Neural progenitor cell (in vitro differentiated cells): ENCODE measurements at regions not wholly inside any gene's neighbourhood (a gene's known extent, or its start where the extent isn't known, plus 50 kb on each side); places are given as distances from the start of the nearest gene placed in this dataset.

ENCODE experiments used
- DNase-seq: peaks from one replicate; pipeline ENCODE4 v3.0.0-alpha.2; 2016; ENCODE audit warnings: low spot score
- H2AFZ ChIP-seq: fragments of 200-600 bp; sonication (generic); replicated peaks from 2 replicates; pipeline ENCODE4 v1.6.1; 2016; ENCODE audit warnings: antibody characterized with exemption
- H3F3A ChIP-seq: fragments of 200-600 bp; sonication (generic); 2 replicates; pipeline ENCODE4 v1.6.1; 2016; ENCODE audit warnings: antibody characterized with exemption, low read depth
- H3K27ac ChIP-seq: fragments of 200-600 bp; sonication (generic); 2 replicates; pipeline ENCODE4 v1.5.1; 2016; ENCODE audit warnings: mild to moderate bottlenecking
- H3K27me3 ChIP-seq: fragments of 200-600 bp; sonication (generic); 2 replicates; pipeline ENCODE4 v1.6.1; 2016; ENCODE audit warnings: mild to moderate bottlenecking, moderate library complexity
- H3K36me3 ChIP-seq: fragments of 200-600 bp; sonication (generic); 2 replicates; pipeline ENCODE4 v1.5.1; 2016
- H3K4me1 ChIP-seq: fragments of 200-600 bp; sonication (generic); 2 replicates; pipeline ENCODE4 v1.6.1; 2016; ENCODE audit warnings: mixed run types
- H3K4me2 ChIP-seq: fragments of 200-600 bp; sonication (generic); 2 replicates; pipeline ENCODE4 v1.6.1; 2016
- H3K4me3 ChIP-seq: fragments of 200-600 bp; sonication (generic); 2 replicates; pipeline ENCODE4 v1.5.1; 2016
- H3K79me2 ChIP-seq: fragments of 200-600 bp; sonication (generic); 2 replicates; pipeline ENCODE4 v1.6.1; 2016; ENCODE audit warnings: low read depth
- H3K9ac ChIP-seq: fragments of 200-600 bp; sonication (generic); 2 replicates; pipeline ENCODE4 v1.6.1; 2016
- H3K9me3 ChIP-seq: fragments of 200-600 bp; sonication (generic); 2 replicates; pipeline ENCODE4 v1.5.1; 2016; ENCODE audit warnings: low read depth
- H4K20me1 ChIP-seq: fragments of 200-600 bp; sonication (generic); 2 replicates; pipeline ENCODE4 v1.6.1; 2016; ENCODE audit warnings: low read depth
- H3K27ac Mint-ChIP-seq: 3 replicates; pipeline ENCODE4 v1.8.0; 2021; ENCODE audit warnings: mixed read lengths
- H3K27me3 Mint-ChIP-seq: 2 replicates; pipeline ENCODE4 v1.8.0; 2022; ENCODE audit warnings: low read depth, mild to moderate bottlenecking, inconsistent platforms, moderate library complexity, mixed read lengths; ENCODE audit not compliant: insufficient read depth
- H3K36me3 Mint-ChIP-seq: 3 replicates; pipeline ENCODE4 v1.8.0; 2021; ENCODE audit warnings: mixed read lengths
- H3K4me1 Mint-ChIP-seq: 3 replicates; pipeline ENCODE4 v1.8.0; 2021; ENCODE audit warnings: mixed read lengths
- H3K4me3 Mint-ChIP-seq: 3 replicates; pipeline ENCODE4 v1.8.0; 2021; ENCODE audit warnings: mild to moderate bottlenecking, moderate library complexity, mixed read lengths
- H3K9me3 Mint-ChIP-seq: 3 replicates; pipeline ENCODE4 v1.8.0; 2020; ENCODE audit warnings: mixed read lengths
- EZH2 ChIP-seq: fragments of 200-600 bp; sonication (generic); IDR thresholded peaks from 2 replicates; pipeline ENCODE4 v1.6.1; 2017; ENCODE audit warnings: antibody characterized with exemption, mild to moderate bottlenecking, moderate library complexity
- EZH2phosphoT487 ChIP-seq: fragments of 200-600 bp; sonication (generic); IDR thresholded peaks from 2 replicates; pipeline ENCODE4 v1.6.1; 2017; ENCODE audit warnings: antibody characterized with exemption
- TF ChIP-seq, protein P1 (sequence below): fragments of 200-600 bp; sonication (generic); IDR thresholded peaks from 2 replicates; pipeline ENCODE4 v1.5.1; 2017; ENCODE audit warnings: antibody characterized with exemption, mild to moderate bottlenecking

DNA sequence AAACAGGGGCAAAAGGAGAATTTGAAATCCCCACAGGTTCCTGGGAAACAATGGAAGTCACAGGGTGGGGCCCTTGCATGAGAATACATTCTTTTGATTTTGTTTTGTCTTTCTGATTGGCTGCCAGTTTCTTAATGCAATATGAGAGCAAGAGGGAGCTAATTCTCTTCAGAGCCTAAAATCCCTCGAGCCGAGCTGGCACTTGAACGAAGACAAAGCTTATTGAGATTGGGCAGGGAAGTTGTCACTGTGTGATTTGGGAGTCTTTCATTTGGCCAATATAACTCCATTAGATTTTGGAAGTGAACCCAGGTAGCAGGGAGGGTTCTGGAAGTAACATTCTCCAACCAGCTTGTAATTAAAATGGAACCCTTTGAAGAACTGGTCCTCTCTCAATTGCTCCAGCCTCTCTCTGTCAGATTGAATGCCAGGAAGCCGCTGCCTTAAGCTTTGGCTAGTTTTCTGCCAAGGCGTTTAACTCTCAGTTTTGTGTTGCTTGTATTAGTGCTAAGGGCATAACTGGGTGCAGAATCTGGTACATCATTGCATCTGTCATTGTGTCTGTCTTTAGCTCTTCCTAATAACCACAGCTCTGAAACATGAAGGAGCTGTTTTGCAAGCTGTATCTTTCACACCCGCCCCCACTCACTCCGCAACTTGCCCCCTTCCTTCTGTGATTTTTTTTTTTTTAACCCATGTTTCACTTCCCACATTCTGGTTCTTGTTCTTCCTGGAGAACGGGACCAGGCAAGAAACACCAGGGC, 272.0 kb downstream of the MAF start:
- Histone ChIP-seq H3K4me1 (peaks cover 21% of the 10 kb centered on the region), H3K4me3 (no peak overlapping the region), H4K20me1 (no peaks in the 10 kb centered on the region), H3F3A (no peaks in the 10 kb centered on the region), H3K27ac (no peak overlapping the region), H3K9me3 (no peaks in the 10 kb centered on the region), H3K9ac (no peak overlapping the region), H2AFZ (peak overlapping the region; percentile 65), H3K4me2 (peak overlapping the region; percentile 19), H3K36me3 (no peaks in the 10 kb centered on the region), H3K79me2 (no peaks in the 10 kb centered on the region), H3K27me3 (no peaks in the 10 kb centered on the region)
- H3K4me3 Mint-ChIP-seq, result no peak overlapping the region
- peak; percentile 20 for DNase-seq
- no peak for TF ChIP-seq EZH2
- peaks cover 14% of the 10 kb centered on the region for H3K27me3 Mint-ChIP-seq
- H3K27ac Mint-ChIP-seq, result no peak overlapping the region
- no peaks in the 10 kb centered on the region for H3K36me3 Mint-ChIP-seq
- H3K9me3 Mint-ChIP-seq, result no peaks in the 10 kb centered on the region
- peaks cover 20% of the 10 kb centered on the region for H3K4me1 Mint-ChIP-seq

DNA sequence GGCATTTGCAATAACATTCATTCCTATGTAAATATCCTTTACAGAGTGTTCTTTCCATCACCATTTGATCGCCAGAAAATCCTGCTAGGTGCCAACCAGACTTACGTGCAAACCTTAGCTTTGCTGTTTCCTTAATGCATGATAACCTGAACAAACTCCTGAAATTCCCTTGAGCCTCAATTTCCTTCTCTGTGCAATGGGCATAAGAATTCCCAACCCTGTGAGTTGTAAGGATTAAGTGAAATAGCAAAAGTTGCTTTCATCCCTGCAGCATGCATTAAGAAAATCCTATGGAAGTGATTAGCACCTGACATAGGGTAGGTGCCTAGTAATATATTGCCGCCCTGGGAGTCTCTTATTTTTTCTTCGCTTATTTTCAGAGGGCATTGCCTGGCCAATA, 272.7 kb downstream of the MAF start:
- H3K79me2 ChIP-seq, result no peaks in the 10 kb centered on the region
- TF ChIP-seq EZH2phosphoT487 (no peak), EZH2 (no peak)
- TF ChIP-seq, protein P1, sequence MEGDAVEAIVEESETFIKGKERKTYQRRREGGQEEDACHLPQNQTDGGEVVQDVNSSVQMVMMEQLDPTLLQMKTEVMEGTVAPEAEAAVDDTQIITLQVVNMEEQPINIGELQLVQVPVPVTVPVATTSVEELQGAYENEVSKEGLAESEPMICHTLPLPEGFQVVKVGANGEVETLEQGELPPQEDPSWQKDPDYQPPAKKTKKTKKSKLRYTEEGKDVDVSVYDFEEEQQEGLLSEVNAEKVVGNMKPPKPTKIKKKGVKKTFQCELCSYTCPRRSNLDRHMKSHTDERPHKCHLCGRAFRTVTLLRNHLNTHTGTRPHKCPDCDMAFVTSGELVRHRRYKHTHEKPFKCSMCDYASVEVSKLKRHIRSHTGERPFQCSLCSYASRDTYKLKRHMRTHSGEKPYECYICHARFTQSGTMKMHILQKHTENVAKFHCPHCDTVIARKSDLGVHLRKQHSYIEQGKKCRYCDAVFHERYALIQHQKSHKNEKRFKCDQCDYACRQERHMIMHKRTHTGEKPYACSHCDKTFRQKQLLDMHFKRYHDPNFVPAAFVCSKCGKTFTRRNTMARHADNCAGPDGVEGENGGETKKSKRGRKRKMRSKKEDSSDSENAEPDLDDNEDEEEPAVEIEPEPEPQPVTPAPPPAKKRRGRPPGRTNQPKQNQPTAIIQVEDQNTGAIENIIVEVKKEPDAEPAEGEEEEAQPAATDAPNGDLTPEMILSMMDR, result no peak
- no peaks in the 10 kb centered on the region for H3K27me3 ChIP-seq
- no peak for DNase-seq
- Mint-ChIP-seq H3K4me3 (no peak overlapping the region), H3K4me1 (peaks cover 20% of the 10 kb centered on the region), H3K27ac (no peak overlapping the region), H3K27me3 (peaks cover 10% of the 10 kb centered on the region), H3K9me3 (no peaks in the 10 kb centered on the region), H3K36me3 (no peaks in the 10 kb centered on the region)
- H3K4me2 ChIP-seq, result no peak overlapping the region
- H3K4me1 ChIP-seq, result peaks cover 21% of the 10 kb centered on the region
- H3K9ac ChIP-seq, result no peak overlapping the region
- no peak overlapping the region for H2AFZ ChIP-seq
- H3K4me3 ChIP-seq, result no peak overlapping the region
- H3K9me3 ChIP-seq, result no peaks in the 10 kb centered on the region
- no peaks in the 10 kb centered on the region for H3F3A ChIP-seq
- H3K27ac ChIP-seq, result no peak overlapping the region
- H3K36me3 ChIP-seq, result no peaks in the 10 kb centered on the region
- H4K20me1 ChIP-seq, result no peaks in the 10 kb centered on the region

DNA sequence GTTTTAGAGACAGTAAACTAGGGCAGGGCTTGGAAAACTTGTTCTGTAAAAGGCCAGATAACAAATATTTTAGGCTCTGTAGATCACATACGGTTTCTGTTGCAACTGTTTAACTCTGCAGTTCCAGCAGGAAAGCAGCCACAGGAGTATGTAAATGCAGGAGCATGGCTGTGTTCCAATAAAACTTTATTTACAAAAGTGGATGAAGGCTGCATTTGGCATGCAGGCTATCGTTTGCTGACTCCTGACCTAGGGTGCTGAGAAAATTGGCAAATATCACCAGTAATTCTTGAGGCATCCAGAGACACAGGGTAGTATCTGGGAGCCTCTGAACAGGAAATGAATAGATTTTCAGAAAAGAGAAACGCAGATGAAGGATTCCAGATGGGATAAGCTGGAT, 274.0 kb downstream of the MAF start:
- H3K9ac ChIP-seq, result no peak overlapping the region
- no peaks in the 10 kb centered on the region for H3K9me3 ChIP-seq
- H3K9me3 Mint-ChIP-seq, result no peaks in the 10 kb centered on the region
- H3K27me3 Mint-ChIP-seq, result peaks cover 10% of the 10 kb centered on the region
- H3K4me3 ChIP-seq, result no peak overlapping the region
- H3K27me3 ChIP-seq, result no peaks in the 10 kb centered on the region
- H3F3A ChIP-seq, result no peaks in the 10 kb centered on the region
- H3K4me1 ChIP-seq, result peaks cover 21% of the 10 kb centered on the region
- H3K36me3 Mint-ChIP-seq, result no peaks in the 10 kb centered on the region
- no peaks in the 10 kb centered on the region for H3K36me3 ChIP-seq
- no peak for DNase-seq
- no peaks in the 10 kb centered on the region for H4K20me1 ChIP-seq
- TF ChIP-seq EZH2 (no peak), EZH2phosphoT487 (no peak)
- TF ChIP-seq, protein P1, result no peak
- no peak overlapping the region for H3K27ac Mint-ChIP-seq
- no peak overlapping the region for H3K4me2 ChIP-seq
- H3K27ac ChIP-seq, result no peak overlapping the region
- no peak overlapping the region for H2AFZ ChIP-seq
- H3K79me2 ChIP-seq, result no peaks in the 10 kb centered on the region
- no peak overlapping the region for H3K4me3 Mint-ChIP-seq
- peaks cover 20% of the 10 kb centered on the region for H3K4me1 Mint-ChIP-seq

DNA sequence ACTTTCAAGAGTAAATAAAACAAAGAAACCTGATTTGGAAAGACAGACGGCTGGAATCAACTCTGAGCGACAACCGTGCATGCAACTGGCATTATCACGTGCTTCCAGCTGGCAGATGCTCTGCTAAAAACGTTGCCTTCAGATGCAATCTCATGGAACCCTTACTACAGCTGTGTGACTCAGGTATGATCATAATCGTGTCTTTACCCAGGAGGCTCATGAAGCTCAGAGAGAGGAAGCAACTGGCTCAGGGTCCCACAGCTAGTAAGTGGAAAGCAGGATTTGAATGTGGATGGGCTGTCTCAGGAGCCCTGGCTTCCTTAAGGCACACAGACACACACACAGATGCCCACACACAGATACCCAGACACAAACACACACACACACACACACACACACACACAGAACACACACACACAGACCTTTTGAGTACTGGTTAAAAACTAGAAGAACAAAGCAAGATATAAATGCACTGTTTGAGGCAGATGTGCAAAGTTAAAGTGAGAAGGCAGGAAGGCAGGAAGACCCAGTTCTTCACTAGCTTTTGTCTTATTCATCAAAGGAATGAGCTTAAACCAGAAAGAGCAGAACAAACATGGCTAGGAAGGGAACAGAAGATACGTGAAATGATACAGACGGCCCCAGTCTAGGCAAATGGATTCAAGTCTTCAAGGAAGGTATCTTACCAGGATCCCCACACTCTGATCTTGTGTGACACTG, 275.2 kb downstream of the MAF start:
- H3K9me3 Mint-ChIP-seq, result no peaks in the 10 kb centered on the region
- H3K4me3 ChIP-seq, result no peak overlapping the region
- H3K36me3 Mint-ChIP-seq, result no peaks in the 10 kb centered on the region
- no peak overlapping the region for H3K27ac ChIP-seq
- H3K9ac ChIP-seq, result no peak overlapping the region
- peaks cover 8% of the 10 kb centered on the region for H3K27me3 Mint-ChIP-seq
- TF ChIP-seq EZH2 (no peak), EZH2phosphoT487 (no peak)
- TF ChIP-seq, protein P1, result no peak
- H4K20me1 ChIP-seq, result no peaks in the 10 kb centered on the region
- H3K4me1 Mint-ChIP-seq, result peaks cover 20% of the 10 kb centered on the region
- no peak overlapping the region for H3K4me2 ChIP-seq
- no peak for DNase-seq
- H3K9me3 ChIP-seq, result no peaks in the 10 kb centered on the region
- H3K36me3 ChIP-seq, result no peaks in the 10 kb centered on the region
- no peaks in the 10 kb centered on the region for H3F3A ChIP-seq
- no peak overlapping the region for H3K27ac Mint-ChIP-seq
- H3K4me3 Mint-ChIP-seq, result no peak overlapping the region
- no peaks in the 10 kb centered on the region for H3K27me3 ChIP-seq
- H3K79me2 ChIP-seq, result no peaks in the 10 kb centered on the region
- peak overlapping the region; percentile 34 for H2AFZ ChIP-seq
- peaks cover 21% of the 10 kb centered on the region for H3K4me1 ChIP-seq
